ENCODE measurements at regions not wholly inside any gene's neighbourhood (a gene's known extent, or its start where the extent isn't known, plus 50 kb on each side); places are given as distances from the start of the nearest gene placed in this dataset.

GRCh38 chr10:59505926-59506325 lies 143.6 kb upstream of the FAM13C start:
- no peaks in the 10 kb centered on the region for H3K4me1 ChIP-seq
- 80 to 83% methylated on average over 1 of the region's 1 CpG for WGBS, 2 donors (ENCODE audit: low coverage in 1 of 2)
- TF ChIP-seq CTCF (IDR thresholded peaks at IDR 0.05) (no peak), POLR2A (IDR thresholded peaks at IDR 0.05) (no peak), POLR2AphosphoS5 (IDR thresholded peaks at IDR 0.05) (no peak), EP300 (IDR thresholded peaks at IDR 0.05) (no peak)
- no peak overlapping the region for H3K4me3 ChIP-seq
- H3K27me3 ChIP-seq = no peaks in the 10 kb centered on the region
- H3K27ac ChIP-seq = no peak overlapping the region
- no peak for ATAC-seq
- H3K36me3 ChIP-seq = no peaks in the 10 kb centered on the region
- no peaks in the 10 kb centered on the region for H3K9me3 ChIP-seq

DNA sequence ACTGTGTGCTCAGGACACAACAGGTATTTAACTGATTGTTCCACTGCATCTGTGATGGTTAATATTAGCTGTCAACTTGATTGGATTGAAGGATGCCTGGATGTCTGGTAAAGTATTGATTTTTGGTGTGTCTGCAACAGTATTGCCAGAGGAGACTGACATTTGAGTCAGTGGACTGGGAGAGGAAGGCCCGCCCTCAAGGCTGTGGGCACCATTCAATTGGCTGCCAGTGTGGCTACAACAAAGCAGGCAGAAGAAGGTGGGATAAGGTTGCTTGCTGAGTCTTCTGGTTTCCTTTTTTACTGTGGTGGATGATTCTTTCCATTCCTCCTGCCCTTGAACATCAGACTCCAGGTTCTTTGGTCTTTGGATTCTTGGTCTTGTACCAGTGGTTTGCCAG lies 137.1 kb upstream of the FAM13C start:
- no peak overlapping the region for H3K4me3 ChIP-seq
- H3K36me3 ChIP-seq = no peaks in the 10 kb centered on the region
- no peak overlapping the region for H3K27ac ChIP-seq
- no peaks in the 10 kb centered on the region for H3K4me1 ChIP-seq
- H3K27me3 ChIP-seq = no peaks in the 10 kb centered on the region
- WGBS, 2 donors (ENCODE audit: low coverage in 1 of 2) = 100% methylated on average over 1 of the region's 1 CpG; no CpG with 5 or more reads in 1 of the 2 donors
- no peak for ATAC-seq
- TF ChIP-seq CTCF (IDR thresholded peaks at IDR 0.05) (no peak), POLR2A (IDR thresholded peaks at IDR 0.05) (no peak), POLR2AphosphoS5 (IDR thresholded peaks at IDR 0.05) (no peak), EP300 (IDR thresholded peaks at IDR 0.05) (no peak)
- peaks cover 0 to 27% (median 0%) of the 10 kb centered on the region in 3 donors for H3K9me3 ChIP-seq

GRCh38 chr10:59493017-59493416 lies 130.7 kb upstream of the FAM13C start:
- peaks cover 0 to 29% (median 0%) of the 10 kb centered on the region in 3 donors for H3K9me3 ChIP-seq
- no peaks in the 10 kb centered on the region for H3K27me3 ChIP-seq
- H3K36me3 ChIP-seq = no peaks in the 10 kb centered on the region
- H3K4me1 ChIP-seq = no peaks in the 10 kb centered on the region
- 100% methylated on average over 1 of the region's 3 CpGs for WGBS, 2 donors (ENCODE audit: low coverage in 1 of 2)
- TF ChIP-seq POLR2A (IDR thresholded peaks at IDR 0.05) (no peak), EP300 (IDR thresholded peaks at IDR 0.05) (no peak), CTCF (IDR thresholded peaks at IDR 0.05) (no peak), POLR2AphosphoS5 (IDR thresholded peaks at IDR 0.05) (no peak)
- H3K27ac ChIP-seq = no peak overlapping the region
- no peak for ATAC-seq
- H3K4me3 ChIP-seq = no peak overlapping the region

DNA sequence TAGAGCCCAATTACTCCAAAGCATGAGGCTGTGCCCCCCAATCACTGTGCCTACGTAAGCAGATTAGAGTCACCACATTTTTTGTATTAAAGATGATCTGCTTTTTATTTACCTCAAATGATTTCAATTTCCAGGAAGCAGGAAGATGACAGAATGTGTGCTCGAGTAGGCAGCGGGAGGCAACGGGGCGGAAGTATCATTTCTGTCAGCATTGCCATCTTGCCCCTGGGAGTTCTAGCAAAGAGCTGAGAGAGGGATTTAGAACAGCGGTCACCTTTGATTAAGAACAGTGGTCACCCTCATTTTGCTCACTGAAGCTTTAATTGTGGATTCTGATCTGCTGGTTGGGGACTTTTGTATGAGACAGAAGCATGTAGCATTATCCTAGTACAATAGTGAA lies 117.1 kb upstream of the FAM13C start:
- H3K27ac ChIP-seq = no peak overlapping the region
- TF ChIP-seq POLR2A (IDR thresholded peaks at IDR 0.05) (no peak), EP300 (IDR thresholded peaks at IDR 0.05) (no peak)

DNA sequence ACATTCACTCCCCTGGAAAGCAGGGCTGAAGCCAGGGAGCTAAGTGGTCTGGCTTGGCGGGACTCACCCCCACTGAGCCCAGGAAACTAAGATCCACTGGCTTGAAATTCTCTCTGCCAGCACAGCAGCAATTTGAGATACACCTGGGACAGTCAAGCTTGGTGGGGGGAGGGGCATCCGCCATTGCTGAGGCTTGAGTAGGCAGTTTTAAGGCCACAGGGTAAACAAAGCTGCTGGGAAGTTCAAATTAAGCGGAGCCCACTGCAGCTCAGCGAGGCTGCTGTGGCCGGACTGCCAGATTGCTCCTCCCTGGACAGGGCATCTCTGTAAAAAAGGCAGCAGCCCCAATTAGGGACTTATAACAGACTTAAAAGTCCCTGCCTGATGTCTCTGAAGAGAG lies 108.2 kb upstream of the FAM13C start:
- Histone ChIP-seq H3K36me3 (no peaks in the 10 kb centered on the region), H3K9me3 (no peaks in the 10 kb centered on the region), H3K4me3 (no peak overlapping the region), H3K4me1 (no peaks in the 10 kb centered on the region), H3K27me3 (no peaks in the 10 kb centered on the region), H3K27ac (no peak overlapping the region)
- TF ChIP-seq POLR2AphosphoS5 (IDR thresholded peaks at IDR 0.05) (no peak), CTCF (IDR thresholded peaks at IDR 0.05) (no peak), EP300 (IDR thresholded peaks at IDR 0.05) (no peak), POLR2A (IDR thresholded peaks at IDR 0.05) (no peak)
- WGBS, 2 donors (ENCODE audit: low coverage in 1 of 2) = 90% methylated on average over 2 of the region's 5 CpGs; no CpG with 5 or more reads in 1 of the 2 donors
- ATAC-seq = no peak

More for the DNA sequence above, 117.1 kb upstream of the FAM13C start:
- 95 to 100% methylated on average over 1 to 6 of the region's 6 CpGs for WGBS, 2 donors (ENCODE audit: low coverage in 1 of 2)
- Histone ChIP-seq H3K36me3 (no peaks in the 10 kb centered on the region), H3K27me3 (no peaks in the 10 kb centered on the region), H3K4me3 (no peak overlapping the region), H3K9me3 (no peaks in the 10 kb centered on the region), H3K4me1 (no peaks in the 10 kb centered on the region)
- no peak for ATAC-seq
